HG02798 (cell line): ENCODE measurements at regions not wholly inside any gene's neighbourhood (a gene's known extent, or its start where the extent isn't known, plus 50 kb on each side); places are given as distances from the start of the nearest gene placed in this dataset.
"Not testable (repeated sequence)": the region's sequence is repeated elsewhere in the genome, so short reads cannot be mapped to it uniquely, and the experiment has no call there.

Experiments used
- ATAC-seq: cut with Tn5 transposase; IDR thresholded peaks from one replicate; pipeline ENCODE4 v1.9.1; 2021; ENCODE audit warnings: mild to moderate bottlenecking; ENCODE audit not compliant: unreplicated experiment, poor library complexity

DNA sequence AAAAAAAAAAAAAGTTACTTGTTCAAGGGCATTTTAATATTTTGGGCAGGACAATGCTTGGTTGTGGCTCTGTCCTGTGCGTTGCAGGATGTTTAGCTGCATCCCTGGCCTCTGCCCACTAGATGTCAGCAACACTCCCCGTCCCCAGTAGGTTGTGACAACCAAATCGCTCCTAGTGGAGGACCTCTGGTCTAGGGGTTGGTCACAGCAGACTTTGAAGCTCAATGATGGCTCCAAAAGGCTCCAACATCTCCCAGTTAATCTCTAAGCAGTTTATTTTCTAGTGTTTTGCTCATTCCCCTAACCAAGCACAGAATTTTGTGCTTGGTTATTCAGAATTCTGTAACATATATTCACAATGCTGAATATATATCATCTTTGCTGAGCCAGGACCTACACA is 67.0 kb downstream of the CHRNA1 start:
- ATAC-seq: peak; percentile 95

DNA sequence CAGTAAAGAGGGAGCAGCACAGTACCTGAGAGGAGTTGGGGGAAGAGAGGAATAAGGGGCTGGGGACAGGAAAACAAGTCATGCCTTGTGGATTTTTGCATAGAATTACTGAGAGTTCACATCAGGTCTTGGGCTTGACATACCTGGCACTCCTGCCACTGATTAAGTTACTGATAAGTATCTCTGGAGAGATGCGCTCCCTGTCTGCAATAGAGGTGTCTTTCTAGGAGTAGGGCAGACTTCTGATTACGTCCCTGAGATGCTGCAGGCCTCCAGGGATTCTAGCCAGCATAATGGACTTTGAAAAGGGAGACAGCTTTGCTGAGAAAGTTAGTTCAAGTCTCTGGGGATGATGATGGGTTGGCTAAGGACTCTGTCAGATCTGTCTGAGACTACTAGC is 69.4 kb downstream of the CHRNA1 start:
- no peak for ATAC-seq

DNA sequence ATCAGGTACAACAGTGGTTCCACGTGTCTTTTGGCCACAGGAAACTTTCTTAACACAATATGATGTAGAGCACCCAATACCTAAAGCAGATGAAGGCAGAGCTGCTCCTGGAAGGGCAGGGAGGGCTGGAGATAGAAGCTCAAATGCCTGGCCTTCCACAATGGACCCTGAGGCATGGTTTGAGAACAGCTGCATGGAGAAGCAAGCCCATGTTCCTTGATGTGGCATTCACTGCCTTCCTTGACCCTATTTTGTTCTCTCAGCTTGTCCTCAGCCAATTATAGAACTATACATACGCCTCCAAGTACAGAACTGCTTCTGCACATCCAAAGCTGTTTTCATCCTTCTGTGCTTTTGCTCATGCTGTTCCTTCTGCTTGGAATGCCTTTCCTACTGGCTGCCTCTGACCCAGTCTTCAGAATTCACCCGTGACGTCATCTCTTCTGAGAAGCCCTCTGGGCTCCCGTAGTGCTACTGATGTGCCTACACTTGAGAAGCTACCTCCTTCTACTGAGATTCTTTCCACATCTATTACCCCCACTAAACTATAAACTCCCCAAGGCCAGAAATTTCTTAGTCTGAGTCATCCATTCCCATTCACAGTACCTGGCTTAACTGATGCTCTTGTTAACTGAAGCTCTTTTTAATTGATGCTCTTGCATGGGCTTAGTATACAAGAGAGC is 69.9 kb downstream of the CHRNA1 start:
- ATAC-seq: no peak

DNA sequence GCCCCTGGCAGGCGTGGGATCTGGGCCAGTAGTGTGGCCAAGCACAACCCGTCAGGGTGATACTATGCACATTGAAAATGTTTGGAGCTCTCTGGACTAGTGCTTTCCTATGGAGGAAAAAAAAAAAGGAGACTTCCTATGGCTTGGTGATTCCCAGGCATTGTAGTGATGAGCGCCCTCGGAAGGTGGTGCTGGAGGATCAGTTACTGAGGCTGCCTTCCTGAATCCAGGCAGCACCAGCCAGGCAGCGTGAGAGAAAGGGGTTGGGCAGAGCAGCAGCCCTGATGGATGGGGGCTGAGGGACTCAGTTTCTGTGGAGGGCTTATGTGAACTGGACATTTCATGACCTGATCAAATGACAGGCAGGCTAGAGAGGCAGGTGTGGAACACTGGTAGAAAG is 70.9 kb downstream of the CHRNA1 start:
- no peak for ATAC-seq

DNA sequence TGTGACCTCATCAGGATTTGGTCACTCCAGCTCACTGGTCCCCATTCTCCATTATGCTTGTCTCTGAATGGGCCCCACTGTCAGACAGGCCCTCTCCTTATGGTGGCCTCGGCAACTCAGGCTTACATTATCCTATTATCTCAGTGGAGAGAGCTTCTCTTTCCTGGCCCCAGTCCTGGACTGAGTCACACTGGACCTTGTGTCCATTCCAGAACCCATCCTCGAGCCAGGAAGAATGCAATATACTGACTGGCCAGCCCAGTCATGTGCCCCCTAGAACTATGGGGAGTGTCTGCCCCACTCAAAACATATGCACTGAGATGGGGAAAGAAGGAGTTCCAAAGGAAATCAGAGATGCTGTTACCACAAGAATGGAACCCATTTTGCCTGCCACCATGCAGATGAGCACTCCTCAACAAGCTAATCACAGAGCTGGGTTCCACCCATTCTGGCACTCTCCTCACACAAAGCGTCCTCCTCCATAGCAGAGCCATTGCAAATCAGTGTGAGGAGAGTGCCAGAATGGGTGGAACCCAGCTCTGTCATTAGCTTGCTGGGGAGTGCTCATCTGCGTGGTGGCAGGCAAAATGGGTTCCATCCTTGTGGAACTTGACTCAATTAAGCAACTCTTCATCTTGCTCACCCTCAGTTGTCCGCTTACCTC is 71.9 kb downstream of the CHRNA1 start:
- no peak for ATAC-seq

DNA sequence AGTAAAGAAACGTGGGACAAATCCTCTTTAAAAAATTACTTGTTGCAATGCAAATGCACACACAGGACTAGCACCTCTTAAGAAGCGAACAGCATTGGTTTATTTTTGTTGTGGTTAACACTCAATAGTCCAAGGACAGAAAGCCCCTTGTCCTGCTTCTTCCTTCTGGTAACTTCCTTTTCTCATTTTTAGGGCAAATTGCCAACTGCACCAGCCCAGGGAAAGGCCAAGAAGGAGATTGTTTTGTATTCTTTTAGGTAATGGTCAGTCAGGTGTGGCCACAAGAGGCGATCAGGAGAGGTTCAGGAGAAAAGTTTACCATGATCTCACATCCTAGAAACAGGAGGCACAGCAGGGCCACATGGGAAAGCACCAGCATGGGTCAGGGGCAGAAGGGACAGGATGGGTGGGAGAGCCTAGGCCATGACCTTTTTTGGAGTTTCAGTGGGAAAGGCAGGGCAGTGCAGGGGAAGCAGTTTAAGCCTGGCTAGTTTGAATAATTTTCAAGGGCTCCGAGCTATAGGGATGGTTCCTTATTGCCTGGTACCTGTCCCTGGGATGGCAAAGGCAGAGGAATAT is 73.0 kb downstream of the CHRNA1 start:
- no peak for ATAC-seq

DNA sequence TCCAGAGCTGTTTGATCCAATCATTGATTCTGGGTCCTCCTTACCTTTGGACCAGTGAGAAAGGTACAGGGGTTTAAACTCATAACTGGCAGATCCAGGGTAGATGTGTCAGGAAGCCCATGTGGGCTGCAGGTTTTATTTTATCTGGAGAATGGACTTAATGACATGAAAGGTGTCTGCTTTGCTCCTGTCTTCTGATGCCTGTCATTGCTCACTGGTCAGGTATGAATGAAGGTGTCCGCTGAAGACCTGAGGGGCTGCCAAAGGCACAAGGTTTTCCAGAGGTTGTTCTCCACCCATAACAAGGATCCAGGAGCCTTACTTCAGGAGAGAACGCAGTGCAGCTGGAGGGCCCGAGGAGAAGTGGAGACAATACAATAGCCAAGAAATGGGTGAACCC is 74.2 kb downstream of the CHRNA1 start:
- ATAC-seq: no peak

DNA sequence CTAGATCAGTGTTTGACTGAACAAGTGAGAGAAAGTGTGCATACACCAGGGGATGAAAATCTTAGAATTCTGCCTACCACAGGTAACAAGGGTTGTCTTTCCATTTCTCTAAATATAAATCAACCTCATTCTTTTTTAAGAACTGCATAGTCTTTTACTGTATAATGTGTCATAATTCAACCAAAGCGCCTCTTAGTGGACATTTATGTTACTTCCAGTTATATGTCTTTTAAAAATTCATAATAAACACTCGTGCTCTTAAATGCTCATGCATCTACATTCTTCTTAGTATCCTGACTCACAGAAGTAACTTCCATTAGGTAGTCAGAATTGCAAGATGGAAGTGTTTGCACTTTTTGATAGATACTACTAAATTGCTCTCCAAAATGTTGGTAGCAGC is 76.2 kb downstream of the CHRNA1 start:
- no peak for ATAC-seq

DNA sequence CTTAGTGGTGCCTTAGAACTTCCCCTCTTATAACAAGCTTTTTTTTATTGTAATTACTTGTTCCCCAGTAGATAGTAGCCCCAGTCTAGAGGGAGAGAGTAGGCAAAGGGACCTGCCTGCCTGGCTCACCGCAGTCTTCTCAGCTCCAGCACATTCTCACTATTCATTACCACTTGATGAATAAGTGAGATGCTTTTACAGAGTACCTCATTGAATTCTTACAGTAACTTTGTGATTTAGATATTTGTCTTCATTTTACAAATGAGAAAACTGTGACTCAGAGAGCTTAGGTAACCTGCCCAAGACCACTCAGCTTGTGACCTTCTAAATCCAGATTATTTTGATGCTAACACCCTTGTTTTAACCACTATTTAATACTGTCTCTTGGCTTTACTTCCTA is 77.8 kb downstream of the CHRNA1 start:
- ATAC-seq: no peak

DNA sequence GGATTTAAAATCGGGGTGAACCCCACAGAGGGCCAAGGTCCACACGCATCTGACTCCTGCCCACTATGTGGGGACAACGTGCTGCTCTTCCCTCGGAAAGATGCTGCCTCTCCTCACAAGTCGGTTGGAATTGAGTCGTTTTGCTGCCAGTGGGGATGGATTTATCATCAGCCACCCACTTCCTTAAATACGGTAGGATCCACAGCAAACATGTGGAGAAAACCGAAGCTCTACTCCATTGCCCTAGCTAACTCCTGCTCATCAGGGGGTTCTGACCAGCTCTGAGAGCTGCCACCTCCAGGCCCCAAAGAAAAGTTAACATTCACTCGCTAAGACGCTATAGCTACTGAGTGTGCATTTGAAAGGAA is 80.9 kb downstream of the CHRNA1 start:
- peak; percentile 26 for ATAC-seq

DNA sequence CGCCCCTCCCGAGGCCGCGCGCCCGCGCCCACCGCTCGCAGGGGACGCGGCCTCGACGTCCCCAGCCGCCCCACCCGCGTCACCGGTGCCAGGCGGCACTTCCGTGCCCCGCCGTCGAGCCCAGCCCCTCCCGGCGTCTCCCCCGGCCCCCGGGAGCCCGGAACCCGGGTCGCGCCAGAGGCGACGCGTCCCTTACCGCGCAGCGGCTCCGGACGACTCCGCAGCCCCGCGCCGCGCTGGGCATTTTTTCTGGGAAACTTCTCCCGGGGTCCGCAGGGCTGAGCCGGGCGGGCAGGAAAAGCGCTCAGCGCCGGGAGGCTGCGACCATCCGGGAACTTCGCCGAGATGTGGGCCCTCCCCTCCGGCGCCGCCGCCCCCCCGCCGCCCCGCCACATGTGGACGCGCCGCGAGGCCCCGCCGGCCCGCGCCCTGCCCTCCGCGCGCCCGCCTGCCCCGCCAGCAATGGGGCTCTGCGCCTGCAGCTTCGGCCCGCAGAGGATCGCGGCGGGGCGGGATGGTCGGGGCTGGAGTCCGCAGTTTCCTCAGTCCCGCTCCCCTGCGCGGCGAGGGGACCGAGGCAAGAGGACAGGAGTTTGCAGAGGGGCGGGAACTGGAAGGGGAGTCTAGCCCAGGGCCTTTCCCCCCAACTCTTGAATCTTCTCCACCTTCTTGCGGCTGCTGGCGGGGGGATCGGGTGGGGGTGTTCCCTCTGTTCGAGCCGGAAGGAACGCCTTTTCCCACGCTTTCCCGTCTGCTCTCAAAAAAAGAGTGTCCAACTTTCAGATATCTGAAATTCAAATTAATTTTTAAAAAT is 81.5 kb downstream of the CHRNA1 start:
- ATAC-seq: peak; percentile 67

DNA sequence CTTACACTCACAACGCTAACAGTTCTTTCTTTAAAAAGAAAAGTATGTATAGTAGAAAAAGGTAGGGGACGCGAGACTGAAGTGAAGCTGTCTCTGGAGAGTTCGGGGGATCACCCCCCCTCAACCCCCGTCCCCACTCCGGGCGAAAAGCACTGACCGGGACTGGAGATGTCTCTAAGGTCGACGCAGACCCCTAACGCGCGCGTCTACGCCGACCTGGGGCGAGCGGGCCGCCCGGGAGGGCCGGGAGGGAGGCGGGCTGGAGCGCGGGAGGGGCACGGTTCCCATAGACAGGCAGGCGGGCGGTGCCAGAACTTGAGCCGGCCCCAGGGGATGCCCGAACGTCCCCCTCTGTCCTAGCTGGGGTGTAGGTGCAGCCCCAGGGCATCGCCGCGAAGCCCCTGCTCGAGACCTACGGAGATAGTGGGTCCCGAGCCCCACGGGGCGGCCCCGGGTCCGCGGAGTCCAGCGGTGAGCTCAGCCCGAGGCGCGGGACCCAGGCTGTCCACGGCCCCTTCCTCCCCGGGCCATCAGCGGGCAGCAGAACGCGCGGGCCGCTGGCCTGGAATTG is 82.2 kb downstream of the CHRNA1 start:
- peak; percentile 62 for ATAC-seq

DNA sequence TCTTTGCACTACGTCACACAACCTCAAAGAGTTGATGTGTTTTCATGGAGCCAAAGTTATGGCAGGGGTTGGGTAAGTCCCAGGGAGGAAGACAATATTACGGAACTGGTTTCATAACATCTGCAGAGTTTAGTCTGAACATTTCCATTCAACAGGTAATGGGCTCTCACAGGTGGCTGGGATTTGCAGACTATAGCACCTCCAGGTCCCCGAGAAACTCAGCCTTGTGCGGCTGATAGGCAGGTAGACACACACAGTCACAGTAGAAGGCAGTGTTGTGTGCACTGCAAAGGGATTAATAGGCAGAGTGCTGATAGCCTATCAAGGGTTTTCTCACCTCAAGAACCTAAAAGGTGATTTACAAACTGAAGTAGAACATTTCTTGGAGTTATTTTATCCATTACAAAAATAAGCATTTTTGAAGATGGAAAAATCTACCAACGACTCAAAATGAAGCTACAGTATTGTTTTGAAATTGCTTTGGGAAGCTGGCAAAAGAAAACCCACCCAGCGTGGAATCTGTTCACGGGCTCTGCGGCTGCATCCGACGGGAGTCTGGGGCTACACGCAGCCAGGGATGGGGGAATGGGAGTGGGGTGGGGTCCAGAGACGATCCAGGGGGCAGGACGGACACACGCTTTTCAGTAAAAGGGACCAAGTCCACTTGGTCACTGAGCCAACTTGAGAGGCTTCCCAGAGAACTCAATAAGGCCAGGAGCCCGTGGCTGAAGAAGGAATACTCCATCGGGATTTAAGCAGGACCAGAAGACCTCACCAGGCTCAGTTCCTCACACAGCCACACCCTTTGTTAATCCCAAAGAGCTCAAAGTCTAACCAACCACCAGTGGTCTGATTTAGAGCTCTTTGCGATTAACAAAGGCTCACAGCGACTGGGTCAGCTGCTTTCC is 82.9 kb downstream of the CHRNA1 start:
- no peak for ATAC-seq

DNA sequence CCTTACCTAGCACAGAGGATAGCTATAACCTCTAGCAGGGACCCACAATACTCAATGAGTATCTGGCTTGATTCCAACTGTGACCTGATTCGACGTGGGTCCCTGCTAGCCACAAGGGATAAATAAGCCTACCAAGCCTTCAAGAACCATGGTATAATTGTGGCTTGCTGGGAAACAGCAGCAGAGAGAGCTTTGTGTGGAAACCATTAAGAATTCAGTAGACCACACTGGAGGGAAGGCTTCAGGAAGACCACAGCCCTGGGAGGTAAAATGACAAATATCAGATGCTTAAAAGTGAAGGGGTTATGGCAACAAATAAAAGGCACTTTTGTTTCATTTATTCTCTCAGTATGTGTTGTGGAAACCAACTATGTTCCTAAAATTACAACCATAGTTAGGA is 82.6 kb upstream of the WIPF1 start:
- no peak for ATAC-seq

DNA sequence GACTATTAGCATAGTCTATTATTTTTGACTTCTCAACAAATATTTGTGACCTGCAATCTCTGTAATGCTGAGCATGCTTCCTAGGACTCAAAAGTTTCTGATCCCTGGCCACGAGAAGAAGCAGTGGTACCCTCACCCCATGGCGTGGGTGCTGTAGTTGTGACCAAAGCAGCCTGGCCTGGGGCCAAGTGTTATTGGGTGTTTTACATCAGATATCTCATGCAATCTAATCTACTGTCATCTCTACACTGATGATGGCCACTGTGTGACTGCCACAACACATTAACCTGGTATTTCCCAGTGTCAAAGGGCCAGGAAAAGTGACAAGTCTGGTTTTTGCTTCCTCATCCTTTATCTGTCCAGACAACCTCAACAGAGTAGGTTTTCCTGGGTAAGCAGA is 80.8 kb upstream of the WIPF1 start:
- ATAC-seq: no peak

DNA sequence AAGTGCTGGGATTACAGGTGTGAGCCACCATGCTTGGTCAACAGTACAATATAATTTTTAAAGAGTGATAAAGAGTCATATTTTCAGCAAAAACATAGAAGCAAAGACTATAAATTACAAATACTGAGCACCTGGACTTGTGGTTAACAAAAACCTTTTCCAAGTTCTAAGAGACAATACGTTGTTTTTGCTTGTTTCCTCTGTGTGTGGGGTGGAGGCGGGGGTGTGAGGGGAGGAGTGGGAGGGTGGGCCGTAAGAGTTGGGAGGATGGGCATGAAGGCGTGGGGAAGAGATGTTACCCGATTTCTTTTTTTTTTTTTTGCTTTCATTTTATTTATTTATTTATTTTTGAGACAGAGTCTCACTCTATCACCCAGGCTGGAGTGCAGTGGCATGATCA is 78.0 kb upstream of the WIPF1 start:
- ATAC-seq: no peak

DNA sequence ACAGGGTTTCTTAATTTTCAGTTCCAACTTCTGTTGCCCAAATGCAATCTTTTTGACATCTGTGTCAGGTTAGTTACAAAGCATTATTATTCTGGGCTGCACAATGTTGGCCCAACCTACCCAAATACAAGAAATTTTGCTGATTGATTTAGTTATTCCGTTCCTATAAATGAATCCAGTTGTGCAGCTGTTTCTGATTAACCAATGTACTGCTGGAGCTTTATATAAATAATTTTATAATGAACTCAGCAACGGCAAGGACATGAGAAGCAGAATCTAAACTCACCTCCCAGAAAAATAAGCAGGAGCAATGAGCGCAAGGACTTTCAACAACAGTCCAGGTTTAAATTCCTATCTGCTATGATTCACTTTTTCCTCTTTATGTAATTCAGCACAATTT is 76.3 kb upstream of the WIPF1 start:
- ATAC-seq: no peak

DNA sequence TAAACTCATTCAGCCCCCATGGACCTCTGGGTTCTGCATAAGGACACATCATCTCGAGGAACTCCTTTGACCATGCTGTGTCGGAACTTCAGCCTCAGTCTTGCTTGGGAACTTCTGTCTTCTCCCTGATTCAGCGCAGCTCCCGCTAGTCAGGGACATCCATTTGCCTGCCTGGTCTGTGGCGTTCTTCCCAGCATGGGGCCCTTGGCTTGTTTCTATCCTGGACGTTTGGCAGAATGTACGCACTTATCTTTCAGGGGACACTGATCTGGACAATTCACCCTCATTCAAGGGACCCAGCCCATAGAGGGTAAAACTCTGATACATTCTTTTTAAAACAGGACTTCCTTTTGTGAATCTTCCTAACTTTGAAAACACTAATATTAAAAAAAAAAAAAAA is 75.8 kb upstream of the WIPF1 start:
- no peak for ATAC-seq

DNA sequence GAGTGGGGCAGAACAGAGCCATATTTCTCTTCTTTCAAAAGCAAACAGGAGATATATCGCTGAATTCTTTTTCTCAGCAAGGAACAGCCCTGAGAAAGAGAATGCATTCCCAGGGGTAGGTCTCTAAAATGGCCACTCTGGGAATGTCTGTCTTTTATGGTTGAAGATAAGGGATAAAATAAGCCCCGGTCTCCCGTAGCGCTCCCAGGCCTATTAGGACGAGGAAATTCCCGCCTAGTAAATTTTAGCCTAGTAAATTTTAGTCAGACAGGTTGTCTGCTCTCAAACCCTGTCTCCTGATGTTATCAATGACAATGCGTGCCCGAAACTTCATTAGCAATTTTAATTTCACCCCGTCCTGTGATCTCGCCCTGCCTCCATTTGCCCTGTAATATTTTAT is 73.9 kb upstream of the WIPF1 start:
- not testable (repeated sequence) for ATAC-seq

DNA sequence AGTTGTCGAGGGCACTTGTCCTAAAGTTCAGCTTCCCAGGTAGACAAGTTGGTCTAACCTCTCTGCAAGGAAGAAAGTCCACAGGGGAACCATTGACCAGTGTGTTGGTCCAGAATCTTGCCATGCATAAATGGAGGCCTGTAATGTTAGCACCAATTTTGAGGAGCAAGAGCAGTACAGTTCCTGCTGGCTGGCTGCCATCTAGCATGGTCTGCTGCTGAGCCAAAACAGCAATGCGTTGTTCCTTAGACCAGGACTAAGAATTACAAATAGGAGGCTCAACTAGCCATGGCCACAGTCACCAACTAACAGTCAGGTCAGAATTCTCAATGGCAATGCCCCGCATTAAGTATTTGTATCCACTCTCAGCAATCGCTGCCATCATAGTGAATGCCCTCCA is 72.8 kb upstream of the WIPF1 start:
- no peak for ATAC-seq
